Embryonic facial prominence (tissue), 1 donor: ENCODE measurements at regions not wholly inside any gene's neighbourhood (a gene's known extent, or its start where the extent isn't known, plus 50 kb on each side); places are given as distances from the start of the nearest gene placed in this dataset.

Experiments used
- DNase-seq: peaks from one replicate; pipeline ENCODE4 v3.0.0-alpha.2; 2016; ENCODE audit errors: extremely low spot score

DNA sequence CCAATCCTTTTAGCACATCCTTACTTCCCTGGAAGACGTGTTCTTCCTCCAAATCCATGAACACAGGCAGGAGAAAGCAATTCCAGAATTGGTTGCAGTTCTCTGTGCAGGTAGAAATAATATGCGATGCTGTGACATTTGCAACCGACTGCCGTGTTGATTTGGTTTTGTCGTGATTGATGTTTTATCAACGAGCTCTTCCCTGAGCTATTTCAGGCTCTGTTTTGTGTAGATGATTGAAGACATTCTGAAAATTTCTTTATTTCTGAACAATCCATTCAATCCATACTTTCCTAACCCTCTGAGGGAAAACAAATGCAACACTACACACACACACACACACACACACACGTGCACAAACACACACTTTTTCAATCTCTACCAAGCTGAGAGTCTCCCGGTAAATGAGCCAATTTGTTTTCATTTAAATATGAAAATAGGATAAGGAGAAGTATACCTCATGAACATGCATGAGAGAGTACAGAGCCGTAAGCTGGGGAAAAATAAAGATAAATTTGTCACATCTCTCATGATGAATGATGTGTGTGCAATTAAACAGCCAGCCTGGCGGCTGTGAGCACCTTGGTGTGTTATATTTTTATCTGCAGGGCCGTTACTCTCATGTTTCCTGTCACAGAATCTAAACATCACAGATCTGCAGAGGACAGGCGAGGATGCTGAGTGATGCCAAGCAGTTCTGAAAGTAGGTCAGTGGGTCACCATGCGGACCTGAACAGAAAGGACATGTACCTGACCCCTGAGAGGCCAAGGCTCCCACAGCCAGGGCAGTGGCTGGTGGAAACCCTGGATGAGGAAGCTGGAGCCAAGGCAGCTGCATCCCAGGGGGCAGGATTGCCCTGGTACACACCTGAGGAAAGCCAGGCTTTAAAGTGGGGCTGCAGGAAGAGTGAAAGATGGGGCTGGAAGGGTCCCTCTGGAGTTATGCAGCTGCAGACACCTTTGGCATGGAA lies 64.8 kb downstream of the PDCL3 start:
- no peak for DNase-seq

DNA sequence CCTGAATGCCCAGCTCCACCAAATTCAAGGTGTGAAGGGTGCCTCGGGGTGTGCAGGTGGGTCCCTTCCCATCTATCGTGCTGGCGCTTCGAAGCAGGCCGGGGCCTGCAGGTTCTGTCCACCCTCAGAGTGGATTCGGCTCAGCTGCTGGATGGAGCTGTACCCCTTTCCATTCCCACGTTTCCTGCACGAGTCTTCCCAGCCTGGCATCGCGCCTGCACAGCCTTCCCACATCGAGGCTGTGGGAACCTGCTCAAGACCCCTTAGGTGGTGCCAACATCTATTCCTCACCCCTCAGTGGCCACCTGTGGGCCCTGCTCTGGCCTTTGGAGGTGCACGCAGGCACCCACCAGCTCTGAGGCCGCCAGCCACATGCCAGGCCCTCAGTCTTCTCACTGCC lies 65.7 kb downstream of the PDCL3 start:
- no peak for DNase-seq

DNA sequence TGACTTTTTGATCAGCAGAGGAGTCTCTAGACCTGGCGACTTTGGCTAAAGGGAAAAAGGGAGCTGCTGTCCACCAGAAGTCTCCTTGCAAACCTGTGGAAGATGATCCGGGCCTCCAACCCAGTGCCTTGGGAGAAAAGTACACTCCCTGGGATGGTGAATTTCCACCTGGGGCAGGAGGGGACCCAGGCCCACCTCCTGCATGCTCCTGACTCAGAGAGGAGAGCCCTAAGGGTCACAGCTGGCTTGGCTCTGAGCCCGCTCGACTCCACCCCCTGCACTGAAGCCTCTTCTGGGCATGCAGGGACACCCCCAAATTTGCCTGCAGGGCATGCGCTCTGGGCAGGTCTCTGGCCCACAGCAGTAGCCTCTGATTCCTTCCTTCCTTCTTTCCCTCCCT lies 66.5 kb downstream of the PDCL3 start:
- DNase-seq = no peak

DNA sequence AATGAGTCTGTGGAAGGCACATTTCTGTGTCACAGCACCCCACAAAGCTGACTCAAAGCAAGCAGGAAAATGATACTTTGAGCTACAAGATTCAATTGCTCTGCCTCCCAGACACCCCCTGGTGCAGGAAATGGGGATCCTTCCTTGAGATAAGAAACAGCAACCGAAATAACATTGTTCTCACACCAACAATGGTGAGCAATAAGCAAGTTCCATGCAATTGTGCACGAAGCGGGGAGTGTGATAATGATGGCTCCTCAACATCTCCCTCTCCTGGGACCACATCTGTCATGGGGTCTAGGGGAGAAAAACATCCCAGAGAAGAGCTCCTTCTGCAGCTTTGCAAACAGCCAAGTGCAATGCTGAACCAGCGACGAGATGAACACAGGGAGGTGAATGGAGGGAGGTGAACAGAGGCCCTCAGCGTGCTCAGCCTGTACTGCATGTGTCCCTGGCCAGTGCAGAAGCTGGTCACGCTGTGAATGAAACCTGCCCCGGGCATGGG lies 67.7 kb downstream of the PDCL3 start:
- DNase-seq = no peak

DNA sequence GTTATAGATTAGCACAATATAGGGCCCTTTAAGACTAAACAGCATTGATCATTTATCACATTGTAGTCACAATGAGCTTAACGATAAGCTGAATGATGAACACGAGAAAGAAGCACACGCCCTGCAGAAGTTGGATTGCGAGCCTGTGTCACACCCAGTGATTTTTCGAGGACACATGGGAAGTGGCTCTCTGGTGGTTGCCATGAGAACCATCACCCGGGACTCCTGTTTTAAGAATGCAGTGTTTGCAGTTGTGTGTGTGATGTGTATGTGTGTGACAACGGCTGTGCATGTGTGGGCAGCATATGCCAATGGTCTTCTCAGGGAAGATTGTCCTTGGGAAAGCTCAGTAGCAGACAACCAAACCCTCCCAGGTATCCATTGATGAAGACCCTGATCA lies 69.2 kb downstream of the PDCL3 start:
- no peak for DNase-seq

DNA sequence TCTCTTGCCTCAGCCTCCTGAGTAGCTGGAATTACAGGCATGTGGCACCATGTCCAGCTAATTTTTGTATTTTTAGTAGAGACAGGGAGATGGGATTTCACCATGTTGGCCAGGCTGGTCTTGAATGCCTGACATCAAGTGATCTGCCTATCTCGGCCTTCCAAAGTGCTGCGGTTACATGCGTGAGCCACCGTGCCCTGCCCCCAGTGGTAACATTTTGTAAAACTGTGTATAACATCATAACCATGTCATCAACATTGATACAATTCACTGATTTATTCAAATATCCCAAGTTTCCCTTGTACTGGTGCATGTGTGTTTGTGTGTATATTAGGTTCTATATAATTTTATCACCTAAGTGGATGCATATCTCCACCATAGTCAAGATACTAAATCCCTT lies 70.0 kb downstream of the PDCL3 start:
- no peak for DNase-seq

DNA sequence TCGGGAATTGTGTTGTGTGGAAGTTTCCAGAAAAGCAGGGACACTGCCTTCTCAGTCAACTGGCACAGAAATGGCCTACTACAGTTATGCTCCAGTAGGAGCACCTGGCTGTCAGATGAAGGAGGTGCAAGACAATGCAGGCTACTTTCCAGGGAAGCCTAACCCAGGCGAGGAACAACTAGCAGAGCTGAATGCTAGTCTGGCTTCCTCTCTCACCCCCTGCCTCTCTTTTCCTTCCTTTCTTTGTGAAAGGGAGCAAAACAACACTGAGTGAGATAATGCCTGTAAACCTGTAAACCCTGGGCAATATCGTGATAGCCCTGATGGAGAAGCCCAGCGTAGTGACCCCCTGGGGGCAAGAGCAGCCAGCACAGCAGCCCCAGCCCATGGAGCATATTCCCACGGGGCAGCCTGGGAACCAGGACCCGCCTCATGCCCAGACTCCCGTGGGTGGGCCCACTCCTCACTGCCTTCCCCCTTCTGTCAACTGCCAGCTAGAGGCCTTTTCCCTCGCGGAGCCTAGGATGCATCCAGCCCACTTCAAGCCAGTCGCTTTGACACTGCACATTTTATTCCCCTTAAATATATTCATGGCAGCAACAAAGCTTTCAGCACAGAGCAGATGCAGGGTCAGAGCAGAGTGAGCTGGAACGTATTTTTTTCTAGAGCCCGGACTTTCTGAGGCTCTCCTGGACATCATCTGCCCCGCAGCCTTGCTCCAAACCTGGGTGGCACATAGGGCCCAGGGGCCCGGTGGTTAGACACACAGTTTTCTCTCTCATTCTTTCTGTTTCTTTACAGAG lies 77.0 kb downstream of the PDCL3 start:
- DNase-seq = no peak

DNA sequence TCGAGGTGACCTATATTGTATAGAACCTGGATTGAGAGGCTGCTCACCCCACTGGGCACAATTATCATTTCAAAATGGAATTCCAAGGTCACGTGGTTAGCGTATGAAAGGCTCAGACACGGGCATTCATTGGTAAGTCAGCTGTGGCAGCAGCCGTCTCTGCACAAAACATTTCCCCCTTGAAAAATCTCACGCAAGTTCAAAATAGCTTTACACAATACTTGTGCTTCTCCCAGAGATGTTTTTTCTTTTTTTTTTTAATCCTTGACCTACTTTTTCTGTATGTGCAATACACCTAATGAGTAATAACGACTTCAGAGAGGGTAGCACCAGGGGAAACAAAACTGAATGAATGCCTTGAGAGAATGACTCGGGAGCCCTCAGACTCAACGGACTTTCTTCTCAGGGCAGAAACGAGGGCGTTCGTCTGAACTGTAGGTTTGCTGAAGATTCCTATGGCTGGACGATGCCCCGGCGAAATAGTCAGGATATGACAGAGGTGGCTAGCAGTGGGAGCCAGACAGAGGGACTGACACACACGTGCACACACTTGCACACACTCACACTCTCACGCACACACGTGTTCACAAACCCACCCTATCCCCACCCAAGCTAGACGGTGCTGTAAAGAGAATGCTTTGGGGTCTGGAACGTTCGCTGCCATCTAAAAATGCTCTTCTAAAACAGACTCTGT lies 77.8 kb downstream of the PDCL3 start:
- no peak for DNase-seq

DNA sequence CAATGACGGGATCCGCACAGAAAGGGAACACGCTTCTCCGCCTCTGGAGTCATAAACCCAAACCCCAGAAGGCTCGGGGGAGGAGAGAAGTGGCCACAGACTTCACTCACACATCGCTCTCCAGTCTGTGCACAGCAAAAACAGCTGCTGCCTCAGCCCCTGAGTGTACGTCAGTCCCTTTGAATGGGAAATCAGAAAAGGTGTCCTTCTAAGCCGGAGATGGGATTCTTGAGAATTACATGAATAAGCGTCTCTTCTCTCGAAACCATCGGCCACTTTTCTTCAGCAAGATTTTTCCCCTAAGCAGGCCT lies 78.3 kb downstream of the PDCL3 start:
- DNase-seq = no peak

DNA sequence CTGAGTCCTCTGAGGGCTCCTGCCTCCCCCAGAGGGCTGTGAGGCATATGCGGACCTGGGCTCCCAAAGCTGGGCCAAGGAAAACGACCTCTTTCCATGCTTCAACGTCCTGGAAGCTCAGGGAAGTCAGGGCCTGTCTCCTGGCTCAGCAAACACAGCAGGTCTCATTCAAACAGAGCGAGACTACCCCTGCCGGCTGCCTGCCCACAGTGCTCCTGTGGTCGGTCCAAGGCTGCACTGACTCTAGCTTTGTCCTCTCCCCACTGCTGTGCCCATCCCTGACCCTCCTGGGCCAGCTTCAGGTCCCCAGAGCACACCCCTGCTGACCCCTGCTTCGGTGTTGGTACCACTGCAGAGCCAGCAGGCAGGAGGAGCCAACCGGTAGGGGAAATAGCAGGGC lies 79.6 kb downstream of the PDCL3 start:
- DNase-seq = no peak

DNA sequence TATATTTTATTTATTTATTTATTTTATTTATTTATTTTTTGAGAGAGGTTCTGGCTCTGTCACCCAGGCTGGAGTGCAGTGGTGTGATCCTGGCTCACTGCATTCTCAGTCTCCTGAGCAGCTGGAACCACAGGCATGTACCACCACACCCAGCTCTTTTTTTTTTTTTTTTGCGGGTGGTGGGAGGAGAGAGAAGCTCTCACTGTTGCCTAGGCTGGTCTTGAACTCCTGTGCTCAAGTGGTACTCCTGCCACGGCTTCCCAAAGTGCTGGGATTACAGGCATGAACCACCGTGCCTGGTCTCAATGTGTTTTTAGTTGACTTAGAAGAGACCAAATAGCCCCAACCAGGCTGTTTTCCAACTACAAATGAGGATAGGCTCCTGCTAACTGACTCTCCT lies 80.7 kb downstream of the PDCL3 start:
- no peak for DNase-seq

DNA sequence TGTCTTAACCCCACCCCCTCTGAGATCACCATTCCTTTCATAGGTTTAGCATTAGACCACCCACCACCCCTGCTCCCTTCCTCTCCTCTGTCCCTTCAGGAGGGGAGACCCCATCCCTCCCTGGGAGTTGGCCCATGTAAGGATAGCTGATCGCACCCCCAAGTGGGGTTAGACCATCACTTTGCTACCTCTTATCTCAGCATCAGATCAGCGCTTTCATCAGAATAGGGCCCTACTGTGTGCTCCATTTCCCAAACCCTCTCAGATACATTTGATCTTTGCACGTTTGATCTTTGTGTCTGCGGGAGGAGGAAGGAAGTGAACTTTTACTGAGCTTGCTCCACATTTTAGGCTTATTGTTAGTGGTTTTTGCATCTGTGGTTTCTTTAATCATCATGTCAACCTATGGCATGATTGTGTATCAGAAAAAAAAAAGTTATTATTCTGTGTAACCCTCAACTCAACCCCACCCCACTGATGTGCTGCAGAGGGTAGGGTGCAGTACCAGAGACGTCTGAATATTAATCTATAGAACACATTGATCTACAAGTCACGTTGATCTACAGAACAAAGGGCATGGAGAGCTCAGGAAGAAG lies 81.2 kb downstream of the PDCL3 start:
- no peak for DNase-seq

DNA sequence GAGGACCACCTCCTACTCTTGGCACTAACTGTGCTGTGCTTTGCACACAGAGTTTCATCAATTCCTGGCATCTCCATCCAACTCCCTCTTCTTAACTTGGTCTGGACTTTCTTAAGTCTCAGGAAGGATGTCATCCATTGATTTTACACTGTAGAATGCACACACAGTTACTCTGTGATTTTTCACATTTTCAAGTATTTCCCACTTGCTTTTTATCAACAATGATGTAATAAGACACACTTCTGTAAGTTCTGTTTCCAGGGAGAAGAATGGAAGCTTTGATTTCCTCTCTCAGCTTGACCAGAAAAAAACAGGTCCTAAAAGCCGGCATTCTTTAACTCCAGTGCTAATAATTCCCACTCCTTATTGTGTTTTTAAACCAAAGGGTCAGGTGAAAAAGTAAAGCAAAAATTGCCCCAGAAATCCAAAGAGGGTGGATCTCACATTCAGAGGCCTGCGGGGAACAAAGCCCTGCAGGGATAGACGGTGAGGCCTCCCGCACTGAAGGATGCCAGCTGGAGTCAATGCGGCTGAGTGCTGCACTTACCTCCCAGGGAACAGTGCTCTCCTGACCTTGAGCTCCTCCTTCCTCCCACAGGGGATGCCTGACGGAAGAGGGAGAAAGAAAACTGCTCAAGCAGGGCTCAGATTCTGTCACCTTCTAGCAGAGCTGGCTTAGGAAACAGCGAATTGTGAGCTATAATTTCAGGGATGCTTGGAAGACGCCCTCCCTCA lies 83.1 kb downstream of the PDCL3 start:
- DNase-seq = no peak

DNA sequence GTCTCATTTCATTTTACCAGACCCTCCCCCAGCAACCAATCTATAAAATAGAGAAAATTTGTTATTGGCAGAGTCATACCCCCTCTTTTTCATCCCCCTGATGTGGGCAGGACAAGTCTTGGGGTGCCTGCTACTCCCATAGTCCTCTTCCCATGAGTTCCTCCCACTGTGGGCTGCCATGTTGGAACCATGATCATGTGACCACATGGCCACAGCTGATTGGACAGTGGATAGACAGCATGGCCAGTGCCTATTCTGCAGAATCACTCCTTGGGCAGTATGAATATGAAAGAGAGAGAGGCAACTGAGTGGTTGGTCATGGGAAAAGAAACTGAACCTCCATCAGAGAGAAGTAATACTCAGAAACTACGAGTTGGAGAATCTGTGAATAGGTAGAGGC lies 84.9 kb downstream of the PDCL3 start:
- no peak for DNase-seq

DNA sequence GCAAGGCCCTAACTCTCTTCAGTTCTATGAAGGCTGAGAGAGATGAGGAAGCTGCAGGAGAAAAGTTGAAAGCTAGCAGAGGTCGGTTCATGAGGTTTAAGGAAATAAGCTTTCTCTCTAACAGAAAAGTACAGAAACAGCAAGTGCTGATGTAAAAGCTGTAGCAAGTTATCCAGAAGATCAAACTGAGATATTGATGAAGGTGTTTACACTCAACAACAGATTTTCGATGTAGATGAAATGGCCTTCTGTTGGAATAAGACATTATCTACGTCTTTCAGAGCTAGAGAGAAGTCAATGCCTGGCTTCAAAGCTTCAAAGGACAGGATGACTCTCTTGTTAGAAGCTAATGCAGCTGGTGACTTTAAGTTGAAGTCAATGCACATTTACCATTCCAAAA lies 87.4 kb downstream of the PDCL3 start:
- no peak for DNase-seq

DNA sequence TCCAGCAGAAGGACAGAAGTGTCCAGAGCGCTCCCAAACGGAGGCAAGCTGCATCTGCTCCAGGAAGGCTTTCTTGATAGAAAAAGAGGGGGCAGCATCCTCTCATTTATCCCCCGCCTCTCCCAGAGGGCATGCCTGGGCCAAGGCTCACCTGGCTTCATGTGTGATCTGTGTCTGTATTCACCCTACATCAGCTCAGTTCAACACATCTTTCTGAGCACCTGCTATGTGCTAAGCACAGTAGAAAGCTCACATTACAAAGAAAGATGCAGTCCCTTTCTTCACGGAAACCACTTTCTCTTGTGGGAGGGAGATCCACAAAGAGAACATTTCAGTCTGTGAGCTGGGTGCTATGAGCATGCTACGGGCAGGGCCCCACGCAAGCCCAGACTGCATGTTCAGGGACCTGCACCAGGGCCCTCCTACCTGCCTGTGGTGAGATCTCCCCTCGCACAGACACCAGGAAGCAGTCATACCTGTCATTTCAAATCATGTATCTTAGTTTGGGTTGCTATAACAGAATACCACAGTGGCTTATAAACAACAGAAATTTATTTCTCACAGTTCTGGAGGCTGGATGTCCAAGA lies 90.7 kb downstream of the PDCL3 start:
- no peak for DNase-seq

DNA sequence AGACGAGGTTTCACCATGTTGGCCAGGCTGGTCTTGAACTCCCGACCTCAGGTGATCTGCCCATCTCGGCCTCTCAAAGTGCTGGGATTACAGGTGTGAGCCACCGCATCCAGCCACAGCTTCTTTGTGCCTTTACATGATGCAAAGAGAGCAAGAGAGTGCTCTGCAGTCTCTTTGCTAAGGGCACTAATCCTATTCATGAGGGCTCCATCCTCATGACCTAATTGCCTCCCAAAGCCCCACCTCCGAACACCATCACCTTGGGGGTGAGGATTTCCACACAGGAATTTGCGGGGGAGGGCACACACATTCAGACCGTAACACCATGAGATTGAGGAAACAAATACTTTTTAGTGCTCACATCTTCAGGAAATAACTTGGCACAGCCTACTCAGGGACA lies 91.8 kb downstream of the PDCL3 start:
- no peak for DNase-seq

DNA sequence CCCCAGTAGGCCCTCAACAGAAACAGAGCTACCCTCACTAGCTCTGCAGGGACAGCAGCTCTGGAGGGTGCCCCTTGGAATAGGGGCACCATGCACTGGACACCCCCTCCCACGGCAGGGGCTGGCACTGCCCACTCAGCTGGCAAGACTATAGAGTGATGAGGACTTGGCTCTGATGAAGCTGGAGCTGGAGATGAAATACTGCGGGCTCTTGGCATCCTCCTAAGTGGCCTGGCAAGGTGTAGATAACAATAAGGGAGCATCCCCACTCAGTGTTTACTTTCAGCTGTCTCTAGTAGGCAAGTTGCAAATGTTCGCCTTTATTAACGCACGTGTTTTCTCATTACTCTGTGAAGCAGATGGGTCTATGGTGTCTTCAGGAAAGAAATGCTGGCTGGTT lies 92.7 kb downstream of the PDCL3 start:
- no peak for DNase-seq

DNA sequence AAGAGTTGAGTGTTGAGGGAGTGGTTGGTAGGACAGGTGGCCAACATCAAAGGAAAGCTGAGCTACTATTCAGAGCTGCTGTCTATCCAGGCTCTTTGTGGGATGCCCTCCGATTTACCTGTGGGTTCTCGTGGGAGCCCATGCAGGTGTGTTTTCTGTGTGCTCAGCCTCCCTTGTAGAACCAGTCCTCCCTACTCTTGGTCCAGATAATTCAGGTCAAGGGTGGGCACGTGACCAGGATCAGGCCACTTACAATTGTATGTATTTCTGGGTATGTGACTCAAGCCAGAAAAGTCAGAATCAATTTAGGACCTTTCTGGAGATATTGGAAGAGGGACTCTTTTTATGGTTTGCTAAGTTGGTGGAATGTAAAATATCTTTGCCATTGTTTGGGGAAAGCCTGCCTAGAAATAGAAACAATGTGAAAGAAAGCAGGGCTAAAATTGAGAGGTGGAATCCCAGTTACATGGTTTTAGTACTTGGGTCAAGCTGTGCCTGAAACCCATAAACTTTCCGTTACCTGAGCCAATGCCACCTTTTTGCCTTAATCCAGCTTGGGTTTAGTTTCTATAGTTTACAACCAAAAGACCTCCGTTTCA lies 93.2 kb downstream of the PDCL3 start:
- DNase-seq = no peak

DNA sequence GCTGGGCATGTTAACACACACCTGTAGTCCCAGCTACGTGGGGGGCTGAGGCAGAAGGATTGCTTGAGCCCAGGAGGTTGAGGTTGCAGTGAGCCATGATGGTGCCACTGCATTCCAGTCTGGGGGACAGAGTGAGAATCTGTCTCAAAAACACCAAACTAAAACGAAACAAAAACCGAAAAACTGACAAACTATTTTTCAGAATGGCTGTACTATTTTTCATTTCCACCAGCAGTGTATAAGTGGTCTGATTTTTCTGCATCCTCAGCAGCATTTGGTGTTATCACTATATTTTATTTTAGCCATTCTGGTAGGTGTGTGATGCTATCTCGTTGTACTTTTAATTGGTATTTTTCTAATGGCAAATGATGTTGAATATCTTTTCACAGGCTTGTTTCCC lies 95.2 kb downstream of the PDCL3 start:
- no peak for DNase-seq
